ENCODE measurements at regions not wholly inside any gene's neighbourhood (a gene's known extent, or its start where the extent isn't known, plus 50 kb on each side); places are given as distances from the start of the nearest gene placed in this dataset.

DNA sequence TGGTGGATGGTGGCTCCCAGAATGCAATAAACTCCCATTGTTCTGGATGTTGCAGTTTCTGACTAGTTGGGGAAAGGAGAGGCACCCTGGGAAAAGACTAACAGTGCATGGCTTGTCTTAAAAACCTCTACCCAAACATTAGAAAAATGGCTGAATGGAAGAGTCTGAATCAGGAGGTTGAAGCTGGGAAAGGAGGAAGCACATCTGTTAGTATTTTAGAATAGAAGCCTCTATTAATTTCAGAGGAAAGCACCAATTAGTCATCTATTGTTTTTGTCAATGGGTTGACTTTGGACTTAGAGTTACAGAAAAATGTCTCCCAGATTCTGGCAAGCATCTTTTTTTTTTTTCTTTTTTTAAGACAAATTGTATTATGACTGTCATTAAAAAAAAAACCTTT is 56.1 kb upstream of the ELMO1 start:
- no peak for DNase-seq

GRCh38 chr7:37505750-37506353 is 57.2 kb upstream of the ELMO1 start:
- DNase-seq: no peak

DNA sequence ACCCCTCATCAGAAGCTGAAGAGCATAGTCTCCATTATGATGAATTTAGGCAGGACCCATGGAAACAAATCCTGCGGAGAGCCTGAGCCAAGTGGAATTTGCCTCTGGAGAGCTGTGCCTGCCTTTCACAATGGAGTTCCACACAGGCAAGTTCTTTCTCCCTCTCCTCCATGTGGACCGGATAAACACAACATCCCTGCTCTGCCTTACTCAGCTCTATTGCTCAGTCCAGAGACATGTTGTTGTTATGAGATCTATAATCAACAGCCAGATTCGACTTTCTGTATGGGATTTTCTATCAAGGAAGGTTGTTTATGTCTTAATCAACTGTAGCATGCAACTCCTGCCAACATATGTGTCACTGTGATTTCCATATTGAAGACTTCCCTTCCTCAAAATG is 59.5 kb upstream of the ELMO1 start:
- no peak for DNase-seq

- DNase-seq: peak; percentile 43
Observed at GRCh38 chr7:37510043-37510634, 61.5 kb upstream of the ELMO1 start.

- DNase-seq: no peak
Observed at GRCh38 chr7:37511915-37512314, 63.3 kb upstream of the ELMO1 start.

- DNase-seq: no peak
Observed at GRCh38 chr7:37514497-37514896, 65.8 kb upstream of the ELMO1 start.

GRCh38 chr7:37516664-37517063 is 68.0 kb upstream of the ELMO1 start:
- no peak for DNase-seq

- no peak for DNase-seq
Observed at GRCh38 chr7:37518266-37518665, 69.6 kb upstream of the ELMO1 start.

DNA sequence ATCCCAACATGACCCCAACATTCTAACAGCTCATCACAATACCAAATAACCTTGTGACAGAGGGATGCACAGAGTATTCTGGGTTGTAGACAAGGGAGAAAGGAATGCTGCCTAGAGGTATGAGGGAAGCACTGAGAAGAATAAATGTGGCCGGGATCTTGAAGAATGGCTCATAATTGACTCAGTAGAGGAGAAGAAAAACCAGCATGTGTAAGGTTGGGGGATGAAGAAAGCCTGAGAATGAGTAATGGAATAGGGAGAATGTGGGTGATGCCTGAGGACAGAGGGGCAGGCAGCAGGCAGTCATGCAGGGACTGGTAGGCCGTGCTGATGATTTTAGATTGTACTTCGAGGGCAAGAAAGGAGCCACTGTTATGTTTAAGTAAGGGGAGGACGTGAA is 75.4 kb upstream of the ELMO1 start:
- no peak for DNase-seq

DNA sequence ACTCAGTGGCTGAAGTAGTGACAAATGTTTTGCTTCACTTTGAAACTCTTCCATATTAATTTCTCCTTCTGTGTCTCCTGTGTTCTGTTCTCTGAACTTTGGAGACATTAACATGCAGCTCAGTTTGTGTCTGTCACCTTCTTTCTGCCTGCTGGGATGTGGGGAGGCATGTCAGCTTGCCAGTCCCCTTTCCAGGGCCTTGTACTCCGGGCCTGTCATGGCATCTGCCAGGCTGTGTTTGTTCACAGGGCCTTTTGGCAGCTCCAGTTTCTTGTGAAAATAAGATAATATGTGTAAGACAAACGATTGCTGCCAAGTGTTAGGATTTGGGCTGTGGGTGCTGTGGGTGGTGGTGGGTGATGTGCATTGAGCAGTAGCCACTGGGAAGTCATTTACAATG is 76.1 kb upstream of the ELMO1 start:
- DNase-seq: no peak

- no peak for DNase-seq
Observed at GRCh38 chr7:37526623-37527022, 78.0 kb upstream of the ELMO1 start.

GRCh38 chr7:37527109-37527508 is 78.4 kb upstream of the ELMO1 start:
- DNase-seq: no peak

DNA sequence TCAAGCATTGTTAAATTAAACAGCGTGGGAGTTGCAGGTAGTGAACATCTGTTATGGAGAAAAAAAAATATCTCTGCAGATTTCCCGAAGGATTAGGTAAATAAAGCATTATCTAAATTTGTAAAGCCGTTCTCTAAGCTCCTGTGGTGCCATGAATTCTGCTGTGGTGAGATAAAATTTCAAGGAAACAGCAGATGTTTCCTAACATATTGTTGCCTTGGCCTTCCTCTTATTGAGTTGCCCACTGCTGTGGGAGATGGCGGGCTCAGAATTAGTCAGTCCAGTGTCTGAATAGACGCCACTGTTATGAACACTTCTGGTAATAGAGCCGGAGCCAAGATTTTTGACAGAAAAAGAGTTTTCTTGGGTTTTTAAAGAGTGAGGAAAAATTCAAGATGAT is 82.6 kb upstream of the ELMO1 start:
- no peak for DNase-seq

DNA sequence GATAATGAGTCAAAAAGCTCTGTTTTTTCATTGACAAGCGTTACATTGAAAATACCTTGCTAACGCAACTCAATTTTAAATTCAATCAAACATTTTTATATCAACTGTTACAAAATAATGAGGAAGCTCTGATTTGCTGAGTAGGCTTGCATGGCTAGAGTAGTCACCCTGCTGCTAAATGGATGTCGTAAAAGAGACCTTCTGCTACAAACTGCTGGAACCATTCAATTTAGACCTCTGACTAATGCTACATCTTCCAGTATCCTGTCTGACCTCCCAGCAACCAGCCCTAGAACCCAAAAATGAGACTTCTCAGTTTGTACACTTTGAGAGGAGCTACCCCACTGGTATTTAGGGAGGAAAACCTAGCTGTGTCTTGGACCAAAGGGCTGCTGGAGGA is 84.0 kb upstream of the ELMO1 start:
- DNase-seq: no peak

DNA sequence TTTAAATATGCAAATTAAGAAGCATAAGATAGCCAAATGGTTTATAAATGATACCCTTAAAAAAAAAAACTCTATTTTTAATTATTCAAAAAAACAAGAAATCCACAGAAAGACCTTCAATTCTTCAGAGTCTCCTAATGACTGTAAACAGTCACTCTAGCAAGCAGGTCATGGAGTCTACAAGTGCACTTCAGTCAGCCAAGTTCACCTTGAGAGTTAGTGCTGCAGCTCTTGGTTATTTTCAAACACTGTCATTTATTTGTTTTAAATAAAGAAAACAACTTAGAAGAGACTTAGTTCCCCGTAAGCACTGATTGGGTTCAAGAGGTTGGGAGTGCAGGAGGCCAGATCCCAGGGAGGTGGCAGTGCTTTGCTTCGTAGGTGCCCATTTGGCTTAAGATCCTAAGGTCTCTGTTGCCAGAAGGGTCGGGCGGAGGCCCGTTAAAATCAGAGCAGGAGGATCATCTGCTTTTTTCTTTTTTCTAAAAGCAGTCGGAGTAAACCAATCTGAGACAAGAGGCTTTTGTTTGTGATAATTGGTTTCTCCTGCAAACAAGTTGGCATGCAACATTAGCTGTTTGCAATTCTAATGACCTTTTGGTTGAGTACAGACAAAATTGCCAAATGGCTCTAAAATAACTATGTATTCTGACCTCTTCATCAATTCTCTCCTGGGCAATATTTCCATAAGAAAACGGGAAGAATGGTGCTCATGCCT is 86.4 kb upstream of the ELMO1 start:
- DNase-seq: no peak

DNA sequence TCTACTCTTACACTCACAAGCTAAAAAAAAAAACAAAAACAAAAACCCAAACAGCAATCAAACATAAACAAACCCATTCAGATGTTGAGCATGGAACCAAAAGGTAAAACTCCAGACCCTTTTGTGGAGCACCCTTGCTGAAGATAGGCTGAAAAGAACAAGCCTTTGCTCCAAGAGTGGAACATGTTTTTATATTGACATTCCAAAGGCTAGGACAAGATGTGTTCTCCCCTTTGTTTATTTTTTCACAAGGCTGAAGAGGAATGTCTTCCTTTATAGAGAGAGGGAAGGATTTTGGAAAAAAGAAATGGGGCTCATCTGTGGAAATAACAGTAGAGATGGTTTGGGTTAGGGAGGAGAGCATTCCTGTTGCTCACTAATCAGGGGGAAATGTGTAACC is 87.2 kb upstream of the ELMO1 start:
- no peak for DNase-seq

- no peak for DNase-seq
Observed at GRCh38 chr7:37536706-37537105, 88.0 kb upstream of the ELMO1 start.

DNA sequence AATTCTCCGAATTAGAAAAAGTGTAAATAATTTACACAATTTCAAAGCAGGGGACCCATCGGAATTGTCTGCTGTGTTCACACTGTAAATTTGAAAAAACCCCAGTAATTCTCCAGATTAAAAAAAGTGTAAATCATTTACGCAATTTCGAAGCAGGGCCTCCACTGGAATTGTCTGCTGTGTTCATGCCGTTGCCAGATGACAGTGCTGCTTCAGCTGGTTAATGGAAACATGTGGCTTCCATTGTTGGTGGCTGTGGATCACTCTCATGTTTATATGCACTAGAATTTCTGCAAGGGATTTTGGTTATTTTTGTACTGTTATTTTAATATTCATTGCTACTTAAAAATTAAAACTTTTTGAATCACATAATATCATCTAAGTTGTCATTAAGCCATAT is 88.8 kb upstream of the ELMO1 start:
- DNase-seq: no peak

GRCh38 chr7:37538945-37539344 is 90.3 kb upstream of the ELMO1 start:
- DNase-seq: no peak

- no peak for DNase-seq
Observed at GRCh38 chr7:37540917-37541316, 92.3 kb upstream of the ELMO1 start.

DNA sequence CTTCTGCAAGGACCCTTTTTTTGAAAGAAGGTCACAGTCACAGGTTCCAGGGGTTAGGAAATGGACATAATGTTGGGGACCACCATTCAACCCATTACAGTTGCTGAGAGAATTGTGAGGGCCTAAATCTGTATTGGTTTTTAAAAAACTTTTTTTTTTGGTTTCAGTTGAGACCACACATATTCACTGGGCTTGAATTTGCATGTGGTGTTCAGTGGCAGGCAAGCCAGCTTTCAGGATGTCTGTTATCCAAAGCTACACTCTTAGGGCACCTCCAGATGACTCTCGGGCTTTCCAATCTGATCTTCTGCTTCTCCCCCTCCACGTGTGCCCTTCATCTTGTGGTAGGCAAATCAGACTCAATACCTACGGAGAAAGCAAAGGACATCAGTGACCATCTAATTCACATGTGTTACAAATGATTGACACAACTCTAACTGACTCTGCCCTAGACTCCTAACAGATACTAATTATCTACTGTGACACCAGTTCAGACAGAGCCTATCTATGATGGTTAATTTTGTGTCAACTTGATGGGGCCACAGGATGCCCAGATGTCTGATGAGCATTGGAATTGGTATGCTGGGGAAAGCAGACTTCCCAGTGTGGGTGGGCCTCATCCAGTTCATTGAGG is 93.3 kb upstream of the ELMO1 start:
- no peak for DNase-seq

- no peak for DNase-seq
Observed at GRCh38 chr7:37545619-37546534, 97.2 kb upstream of the ELMO1 start.

GRCh38 chr7:37546677-37547076 is 98.0 kb upstream of the ELMO1 start:
- DNase-seq: no peak

Measured in activated CD4-positive, alpha-beta T cell treated with anti-CD3 and anti-CD28 coated beads, Interleukin-2, Interleukin-6, amounts not matched to agents 100 ng/mL and 50 ng/mL, durations not matched to agents 16 hours and 8 hours (primary cell).